HFFc6 (cell line): ENCODE measurements at regions not wholly inside any gene's neighbourhood (a gene's known extent, or its start where the extent isn't known, plus 50 kb on each side); places are given as distances from the start of the nearest gene placed in this dataset.

Experiments
- DNase-seq: peaks from one replicate; pipeline ENCODE4 v3.0.0-alpha.2; 2018
- H3K27ac Mint-ChIP-seq: 2 replicates; pipeline ENCODE4 v1.8.0; 2020; ENCODE audit warnings: mild to moderate bottlenecking, mixed read lengths
- H3K27me3 Mint-ChIP-seq: 2 replicates; pipeline ENCODE4 v1.8.0; 2021; ENCODE audit warnings: mild to moderate bottlenecking, moderate library complexity, mixed read lengths; ENCODE audit not compliant: insufficient read depth
- H3K36me3 Mint-ChIP-seq: 2 replicates; pipeline ENCODE4 v1.8.0; 2021; ENCODE audit warnings: low read depth, mixed read lengths
- H3K4me1 Mint-ChIP-seq: 2 replicates; pipeline ENCODE4 v1.8.0; 2020; ENCODE audit warnings: low read depth, mixed read lengths
- H3K4me3 Mint-ChIP-seq: 2 replicates; pipeline ENCODE4 v1.8.0; 2020; ENCODE audit warnings: mild to moderate bottlenecking, moderate library complexity, mixed read lengths
- H3K9me3 Mint-ChIP-seq: 2 replicates; pipeline ENCODE4 v1.8.0; 2020; ENCODE audit warnings: mild to moderate bottlenecking, mixed read lengths
- CTCF ChIP-seq: fragments of 200-600 bp; sonication (generic); IDR thresholded peaks from 2 replicates; pipeline ENCODE4 v1.5.0; 2021; ENCODE audit warnings: antibody characterized with exemption, mild to moderate bottlenecking

- Mint-ChIP-seq H3K9me3 (no peaks in the 10 kb centered on the region), H3K4me3 (no peak overlapping the region), H3K4me1 (peaks cover 52% of the 10 kb centered on the region), H3K27me3 (no peaks in the 10 kb centered on the region), H3K27ac (no peak overlapping the region), H3K36me3 (0 out of 2 replicates have a peak, but pooled peaks cover 5% of the 10 kb centered on the region)
- no peak for DNase-seq
- peak; percentile 35 for TF ChIP-seq CTCF
Observed at GRCh38 chr5:53350991-53351770, 129.2 kb upstream of the FST start.

- Mint-ChIP-seq H3K4me1 (peaks cover 80% of the 10 kb centered on the region), H3K9me3 (no peaks in the 10 kb centered on the region), H3K27me3 (no peaks in the 10 kb centered on the region), H3K27ac (peak overlapping the region; percentile 64), H3K36me3 (peaks cover 26% of the 10 kb centered on the region), H3K4me3 (0 out of 2 replicates have a peak overlapping the region, but pooled peaks have one; percentile 3)
- no peak for TF ChIP-seq CTCF
- DNase-seq, result peak; percentile 47
Observed at GRCh38 chr5:53355316-53355715, 125.1 kb upstream of the FST start.

- Mint-ChIP-seq H3K27ac (peak overlapping the region; percentile 4; the same call in 1 of the 2 replicates), H3K27me3 (no peaks in the 10 kb centered on the region), H3K4me1 (peaks cover 80% of the 10 kb centered on the region), H3K36me3 (peaks cover 26% of the 10 kb centered on the region), H3K9me3 (no peaks in the 10 kb centered on the region), H3K4me3 (no peak overlapping the region)
- no peak for DNase-seq
- no peak for TF ChIP-seq CTCF
Observed at GRCh38 chr5:53355931-53356330, 124.5 kb upstream of the FST start.

GRCh38 chr5:53357439-53357838 lies 123.0 kb upstream of the FST start:
- Mint-ChIP-seq H3K27ac (no peak overlapping the region), H3K36me3 (peaks cover 26% of the 10 kb centered on the region), H3K27me3 (no peaks in the 10 kb centered on the region; the same call in 1 of the 2 replicates), H3K4me1 (peaks cover 86% of the 10 kb centered on the region), H3K4me3 (no peak overlapping the region), H3K9me3 (no peaks in the 10 kb centered on the region)
- TF ChIP-seq CTCF, result no peak
- DNase-seq, result no peak

GRCh38 chr5:53358794-53359193 lies 121.6 kb upstream of the FST start:
- H3K36me3 Mint-ChIP-seq, result peaks cover 21% of the 10 kb centered on the region
- no peaks in the 10 kb centered on the region for H3K9me3 Mint-ChIP-seq
- no peak overlapping the region; the same call in 1 of the 2 replicates for H3K4me3 Mint-ChIP-seq
- no peak overlapping the region for H3K27ac Mint-ChIP-seq
- no peak for DNase-seq
- no peaks in the 10 kb centered on the region; the same call in 1 of the 2 replicates for H3K27me3 Mint-ChIP-seq
- peaks cover 92% of the 10 kb centered on the region for H3K4me1 Mint-ChIP-seq
- no peak for TF ChIP-seq CTCF
